ENCODE measurements at regions not wholly inside any gene's neighbourhood (a gene's known extent, or its start where the extent isn't known, plus 50 kb on each side); places are given as distances from the start of the nearest gene placed in this dataset.

- ATAC-seq (no peak), DNase-seq (ENCODE audit: low read depth, low spot score) (no peak)
- H3K27ac ChIP-seq (ENCODE audit: low read length) = no peak overlapping the region
- H3K36me3 ChIP-seq (ENCODE audit: control insufficient read depth, insufficient read depth, low read length) = no peaks in the 10 kb centered on the region
- no peaks in the 10 kb centered on the region for H3K9me3 ChIP-seq (ENCODE audit: control insufficient read depth, insufficient read depth, low read depth, low read length)
- no peak for TF ChIP-seq POLR2AphosphoS5 (IDR thresholded peaks at IDR 0.05; ENCODE audit: low read depth, low read length)
- no peak for TF ChIP-seq CTCF (IDR thresholded peaks at IDR 0.05)
- H3K4me3 ChIP-seq (ENCODE audit: low read depth in 2 of 2, low read length in 2 of 2) = no peak overlapping the region
- in situ Hi-C loops (cut with HindIII; ENCODE audit: low pct_unique_long_range_greater_than_20kb, low sequenced_read_pairs) (no loop called here), intact Hi-C loops (cut with micrococcal nuclease; ENCODE audit: unreplicated experiment) (no loop called here)
- CTCF ChIA-PET = no interaction called here
- POLR2A ChIA-PET = no interaction called here
- H3K27me3 ChIP-seq (ENCODE audit: control insufficient read depth, insufficient read depth, low read length) = no peaks in the 10 kb centered on the region
- no TSS peak for BruUV-seq (replicated peaks)
- no peaks in the 10 kb centered on the region for H3K4me1 ChIP-seq (ENCODE audit: control insufficient read depth, insufficient read depth, low read length)
Observed at GRCh38 chr7:36792421-36792820, 68.1 kb upstream of the AOAH start.

- TF ChIP-seq REST (IDR thresholded peaks at IDR 0.05; ENCODE audit: insufficient read depth in 1 of 2, low read depth in 2 of 2, low read length in 1 of 2) = no peak
- no peak for TF ChIP-seq TCF7L2 (IDR thresholded peaks at IDR 0.05; ENCODE audit: low read depth, low read length)
- no peak for TF ChIP-seq SIN3A (IDR thresholded peaks at IDR 0.05; ENCODE audit: borderline replicate concordance, insufficient read depth, low read depth, low read length)
- no peak for TF ChIP-seq CTCF (IDR thresholded peaks at IDR 0.05)
- H3K9me3 ChIP-seq (ENCODE audit: control insufficient read depth, insufficient read depth, low read depth, low read length) = no peaks in the 10 kb centered on the region; the same call in 1 of the 2 replicates
- ChIA-PET CTCF (no interaction called here), POLR2A (no interaction called here)
- no peaks in the 10 kb centered on the region for H3K36me3 ChIP-seq (ENCODE audit: control insufficient read depth, insufficient read depth, low read length)
- H3K27ac ChIP-seq (ENCODE audit: low read length) = no peak overlapping the region
- intact Hi-C loops (cut with micrococcal nuclease; ENCODE audit: unreplicated experiment) (no loop called here), in situ Hi-C loops (cut with HindIII; ENCODE audit: low pct_unique_long_range_greater_than_20kb, low sequenced_read_pairs) (no loop called here)
- H3K4me3 ChIP-seq (ENCODE audit: low read depth in 2 of 2, low read length in 2 of 2) = no peak overlapping the region
- ATAC-seq (no peak), DNase-seq (ENCODE audit: low read depth, low spot score) (no peak)
- no TSS peak for BruUV-seq (replicated peaks)
- H3K4me1 ChIP-seq (ENCODE audit: control insufficient read depth, insufficient read depth, low read length) = no peaks in the 10 kb centered on the region
- H3K27me3 ChIP-seq (ENCODE audit: control insufficient read depth, insufficient read depth, low read length) = no peaks in the 10 kb centered on the region
Observed at GRCh38 chr7:36790311-36790787, 66.1 kb upstream of the AOAH start.

All from Panc1 (cell line).